K562 (cell line): ENCODE measurements at regions not wholly inside any gene's neighbourhood (a gene's known extent, or its start where the extent isn't known, plus 50 kb on each side); places are given as distances from the start of the nearest gene placed in this dataset.

Source experiments
- FUS ChIP-seq: fragments of 200-400 bp; formaldehyde crosslinking; optimal IDR thresholded peaks from 2 replicates; pipeline ENCODE3; 2017; ENCODE audit warnings: low read depth, low read length
- NFIX ChIP-seq: fragments of 250-450 bp; sonication (Bioruptor Pico); IDR thresholded peaks from 2 replicates; pipeline ENCODE4 v1.4.0; 2020; ENCODE audit warnings: low read depth, mild to moderate bottlenecking, moderate library complexity
- SOX6 ChIP-seq: fragments of 450-650 bp; IDR thresholded peaks from 2 replicates; pipeline ENCODE4 v1.6.1; 2014; ENCODE audit warnings: mild to moderate bottlenecking
- SP2 ChIP-seq: IDR thresholded peaks from 2 replicates; pipeline ENCODE4 v1.6.1; 2011; ENCODE audit warnings: mild to moderate bottlenecking, low read depth, low read length, moderate library complexity; ENCODE audit not compliant: poor library complexity, severe bottlenecking; ENCODE audit errors: extremely low read depth
- SRSF9 ChIP-seq: fragments of 200-400 bp; formaldehyde crosslinking; IDR thresholded peaks from 2 replicates; pipeline ENCODE4 v1.6.1; 2017; ENCODE audit warnings: low read depth, low read length, borderline replicate concordance
- TEAD1 ChIP-seq, 2 experiments: fragments of 450-650 bp in 1 of 2; sonication (generic) in 1 of 2; formaldehyde crosslinking; IDR thresholded peaks; 2 replicates each; pipeline versions ENCODE4 v1.4.0 to v1.8.0; 2020 to 2022; ENCODE audit warnings: mild to moderate bottlenecking in 2 of 2, missing genetic modification reagents in 1 of 2
- TRIM24 ChIP-seq, 2 experiments: fragments of 450-650 bp; IDR thresholded peaks; 2 replicates each; pipeline ENCODE4 v1.6.1; 2016
- ZC3H11A ChIP-seq: IDR thresholded peaks from 2 replicates; pipeline ENCODE4 v1.6.1; 2012; ENCODE audit warnings: low read depth, low read length, improper control_type of control experiment
- ZNF140 ChIP-seq: fragments of 250-450 bp; sonication (Bioruptor Pico); IDR thresholded peaks from 2 replicates; pipeline ENCODE4 v1.8.0; 2021; ENCODE audit warnings: moderate library complexity, mild to moderate bottlenecking, inconsistent platforms
- ZNF444 ChIP-seq: fragments of 250-450 bp; sonication (Bioruptor Pico); IDR thresholded peaks from 2 replicates; pipeline ENCODE4 v1.4.0; 2020; ENCODE audit warnings: mild to moderate bottlenecking, moderate library complexity
- TF ChIP-seq, protein P1 (sequence below): sonication (generic); formaldehyde crosslinking; IDR thresholded peaks from 2 replicates; pipeline ENCODE4 v1.8.0; 2023; ENCODE audit warnings: mild to moderate bottlenecking, missing genetic modification reagents

- TF ChIP-seq ZNF140 (CRISPR knock-in tag) (no peak), SOX6 (no peak), TEAD1 (CRISPR knock-in tag; IDR thresholded peaks at IDR 0.05) (no peak), NFIX (CRISPR knock-in tag) (no peak), SP2 (no peak), FUS (no peak), SRSF9 (no peak), TRIM24 (IDR thresholded peaks at IDR 0.05) (no peak), ZC3H11A (no peak), ZNF444 (CRISPR knock-in tag) (no peak)
- TF ChIP-seq, protein P1, sequence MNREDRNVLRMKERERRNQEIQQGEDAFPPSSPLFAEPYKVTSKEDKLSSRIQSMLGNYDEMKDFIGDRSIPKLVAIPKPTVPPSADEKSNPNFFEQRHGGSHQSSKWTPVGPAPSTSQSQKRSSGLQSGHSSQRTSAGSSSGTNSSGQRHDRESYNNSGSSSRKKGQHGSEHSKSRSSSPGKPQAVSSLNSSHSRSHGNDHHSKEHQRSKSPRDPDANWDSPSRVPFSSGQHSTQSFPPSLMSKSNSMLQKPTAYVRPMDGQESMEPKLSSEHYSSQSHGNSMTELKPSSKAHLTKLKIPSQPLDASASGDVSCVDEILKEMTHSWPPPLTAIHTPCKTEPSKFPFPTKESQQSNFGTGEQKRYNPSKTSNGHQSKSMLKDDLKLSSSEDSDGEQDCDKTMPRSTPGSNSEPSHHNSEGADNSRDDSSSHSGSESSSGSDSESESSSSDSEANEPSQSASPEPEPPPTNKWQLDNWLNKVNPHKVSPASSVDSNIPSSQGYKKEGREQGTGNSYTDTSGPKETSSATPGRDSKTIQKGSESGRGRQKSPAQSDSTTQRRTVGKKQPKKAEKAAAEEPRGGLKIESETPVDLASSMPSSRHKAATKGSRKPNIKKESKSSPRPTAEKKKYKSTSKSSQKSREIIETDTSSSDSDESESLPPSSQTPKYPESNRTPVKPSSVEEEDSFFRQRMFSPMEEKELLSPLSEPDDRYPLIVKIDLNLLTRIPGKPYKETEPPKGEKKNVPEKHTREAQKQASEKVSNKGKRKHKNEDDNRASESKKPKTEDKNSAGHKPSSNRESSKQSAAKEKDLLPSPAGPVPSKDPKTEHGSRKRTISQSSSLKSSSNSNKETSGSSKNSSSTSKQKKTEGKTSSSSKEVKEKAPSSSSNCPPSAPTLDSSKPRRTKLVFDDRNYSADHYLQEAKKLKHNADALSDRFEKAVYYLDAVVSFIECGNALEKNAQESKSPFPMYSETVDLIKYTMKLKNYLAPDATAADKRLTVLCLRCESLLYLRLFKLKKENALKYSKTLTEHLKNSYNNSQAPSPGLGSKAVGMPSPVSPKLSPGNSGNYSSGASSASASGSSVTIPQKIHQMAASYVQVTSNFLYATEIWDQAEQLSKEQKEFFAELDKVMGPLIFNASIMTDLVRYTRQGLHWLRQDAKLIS (CRISPR knock-in tag): no peak
Observed at GRCh38 chr5:133729800-133730199, 117.5 kb upstream of the FSTL4 start (continued).
